DND-41 (cell line): ENCODE measurements at regions not wholly inside any gene's neighbourhood (a gene's known extent, or its start where the extent isn't known, plus 50 kb on each side); places are given as distances from the start of the nearest gene placed in this dataset.

Source experiments
- ATAC-seq: fragments of 200-7000 bp; cut with Tn5 transposase; 3 replicates; pipeline ENCODE4 v1.9.1; 2021; ENCODE audit warnings: low read depth; ENCODE audit not compliant: insufficient read depth
- DNase-seq: peaks from one replicate; pipeline ENCODE4 v3.0.0-alpha.2; 2020
- H2AFZ ChIP-seq: 2 replicates; pipeline ENCODE4 v1.6.0; 2012; ENCODE audit warnings: low read depth, low read length
- H3K27ac ChIP-seq: 2 replicates; pipeline ENCODE4 v1.5.1; 2012; ENCODE audit warnings: low read length, inconsistent platforms
- H3K27me3 ChIP-seq: fragments of 200-600 bp; sonication (generic); 2 replicates; pipeline ENCODE4 v1.6.0; 2012; ENCODE audit warnings: low read length, mild to moderate bottlenecking, inconsistent platforms; ENCODE audit not compliant: insufficient read depth, poor library complexity
- H3K36me3 ChIP-seq: 2 replicates; pipeline ENCODE4 v1.5.1; 2012; ENCODE audit warnings: low read length, inconsistent platforms; ENCODE audit not compliant: insufficient read depth
- H3K4me1 ChIP-seq: 2 replicates; pipeline ENCODE4 v1.5.1; 2012; ENCODE audit warnings: mild to moderate bottlenecking, low read length; ENCODE audit not compliant: insufficient read depth
- H3K4me2 ChIP-seq: 2 replicates; pipeline ENCODE4 v1.6.0; 2012; ENCODE audit warnings: mild to moderate bottlenecking, moderate library complexity, low read length, inconsistent platforms; ENCODE audit not compliant: insufficient read depth
- H3K4me3 ChIP-seq, 2 experiments: fragments of 200-600 bp in 1 of 2; shearing (Covaris generic) in 1 of 2; 2 replicates each; pipeline ENCODE4 v1.5.1; 2012 to 2016; ENCODE audit warnings: inconsistent platforms in 2 of 2, low read length in 2 of 2, mild to moderate bottlenecking in 2 of 2, low read depth in 1 of 2, moderate library complexity in 1 of 2
- H3K79me2 ChIP-seq: 2 replicates; pipeline ENCODE4 v1.6.0; 2012; ENCODE audit warnings: low read length, inconsistent platforms; ENCODE audit not compliant: insufficient read depth
- H3K9ac ChIP-seq: 2 replicates; pipeline ENCODE4 v1.6.0; 2012; ENCODE audit warnings: low read depth, mild to moderate bottlenecking, inconsistent platforms, low read length, moderate library complexity
- H3K9me3 ChIP-seq: 2 replicates; pipeline ENCODE4 v1.5.1; 2012; ENCODE audit warnings: low read length, moderate library complexity, mild to moderate bottlenecking, inconsistent platforms; ENCODE audit not compliant: insufficient read depth, severe bottlenecking
- H4K20me1 ChIP-seq: 2 replicates; pipeline ENCODE4 v1.6.0; 2012; ENCODE audit warnings: low read length; ENCODE audit not compliant: insufficient read depth
- CTCF ChIP-seq: IDR thresholded peaks from 2 replicates; pipeline ENCODE4 v1.5.1; 2012; ENCODE audit warnings: borderline replicate concordance, low read length, moderate library complexity, mild to moderate bottlenecking; ENCODE audit not compliant: poor library complexity, severe bottlenecking; ENCODE audit errors: extremely low read depth
- EZH2 ChIP-seq: IDR thresholded peaks from 3 replicates; pipeline ENCODE4 v1.6.1; 2012; ENCODE audit warnings: borderline replicate concordance, low read depth, mild to moderate bottlenecking, moderate library complexity, low read length, inconsistent platforms; ENCODE audit not compliant: severe bottlenecking

GRCh38 chr12:126425264-126425663, 1360.0 kb downstream of the AACS start:
- Histone ChIP-seq H3K36me3 (no peaks in the 10 kb centered on the region), H4K20me1 (no peaks in the 10 kb centered on the region), H3K4me2 (no peak overlapping the region), H3K4me1 (no peaks in the 10 kb centered on the region), H3K9me3 (no peaks in the 10 kb centered on the region), H3K27ac (no peak overlapping the region), H3K27me3 (no peaks in the 10 kb centered on the region), H2AFZ (no peak overlapping the region), H3K4me3 (no peak overlapping the region), H3K79me2 (no peaks in the 10 kb centered on the region), H3K9ac (no peak overlapping the region)
- no peak for ATAC-seq
- no peak for DNase-seq
- TF ChIP-seq CTCF: no peak
- TF ChIP-seq EZH2: no peak

- Histone ChIP-seq H4K20me1 (no peaks in the 10 kb centered on the region), H3K27ac (no peak overlapping the region), H2AFZ (no peak overlapping the region), H3K27me3 (no peaks in the 10 kb centered on the region), H3K4me3 (no peak overlapping the region), H3K36me3 (no peaks in the 10 kb centered on the region), H3K4me2 (no peak overlapping the region), H3K9me3 (no peaks in the 10 kb centered on the region), H3K79me2 (no peaks in the 10 kb centered on the region), H3K9ac (no peak overlapping the region), H3K4me1 (no peaks in the 10 kb centered on the region)
- TF ChIP-seq EZH2: no peak
- no peak for TF ChIP-seq CTCF
- DNase-seq (no peak), ATAC-seq (no peak)
Measured at GRCh38 chr12:126428769-126429168, 1363.5 kb downstream of the AACS start.

GRCh38 chr12:126430921-126431320, 1365.7 kb downstream of the AACS start:
- Histone ChIP-seq H3K4me1 (no peaks in the 10 kb centered on the region), H3K27ac (no peak overlapping the region), H4K20me1 (no peaks in the 10 kb centered on the region), H3K79me2 (no peaks in the 10 kb centered on the region), H3K4me3 (no peak overlapping the region), H3K4me2 (no peak overlapping the region), H3K27me3 (no peaks in the 10 kb centered on the region), H2AFZ (no peak overlapping the region), H3K36me3 (no peaks in the 10 kb centered on the region), H3K9ac (no peak overlapping the region), H3K9me3 (no peaks in the 10 kb centered on the region)
- ATAC-seq (no peak), DNase-seq (no peak)
- TF ChIP-seq CTCF: no peak
- TF ChIP-seq EZH2: no peak

- DNase-seq (no peak), ATAC-seq (no peak)
- TF ChIP-seq EZH2 (no peak), CTCF (no peak)
- Histone ChIP-seq H2AFZ (no peak overlapping the region), H3K79me2 (no peaks in the 10 kb centered on the region), H3K27me3 (no peaks in the 10 kb centered on the region), H3K4me1 (no peaks in the 10 kb centered on the region), H4K20me1 (no peaks in the 10 kb centered on the region), H3K27ac (no peak overlapping the region), H3K36me3 (no peaks in the 10 kb centered on the region), H3K9ac (no peak overlapping the region), H3K4me3 (no peak overlapping the region), H3K4me2 (no peak overlapping the region), H3K9me3 (no peaks in the 10 kb centered on the region)
Measured at GRCh38 chr12:126431767-126432166, 1366.5 kb downstream of the AACS start.
